Stimulated activated CD8-positive, alpha-beta memory T cell treated with anti-CD3 and anti-CD28 coated beads, Interleukin-2, amount 100 ng/mL, for 48 hours (primary cell): ENCODE measurements at regions not wholly inside any gene's neighbourhood (a gene's known extent, or its start where the extent isn't known, plus 50 kb on each side); places are given as distances from the start of the nearest gene placed in this dataset.

Experiments used
- DNase-seq, 2 donors: peaks; one replicate each; pipeline ENCODE4 v3.0.0-alpha.2; 2020; ENCODE audit warnings: low read depth in 2 of 2

GRCh38 chr14:42391146-42391834, 784.6 kb downstream of the LRFN5 start:
- DNase-seq, result no peak

GRCh38 chr14:42378880-42379279, 772.2 kb downstream of the LRFN5 start:
- no peak for DNase-seq

GRCh38 chr14:42378274-42378673, 771.6 kb downstream of the LRFN5 start:
- no peak for DNase-seq

- DNase-seq, result no peak
These were observed 767.7 kb downstream of the LRFN5 start for GRCh38 chr14:42374332-42374731.

- DNase-seq, result no peak
These were observed 763.4 kb downstream of the LRFN5 start for GRCh38 chr14:42370056-42370455.

GRCh38 chr14:42368234-42368633, 761.6 kb downstream of the LRFN5 start:
- no peak for DNase-seq

GRCh38 chr14:42353315-42353714, 746.6 kb downstream of the LRFN5 start:
- no peak for DNase-seq

- DNase-seq, result no peak
These were observed 729.2 kb downstream of the LRFN5 start for GRCh38 chr14:42335918-42336317.

GRCh38 chr14:42334931-42335330, 728.3 kb downstream of the LRFN5 start:
- no peak for DNase-seq

- DNase-seq, result no peak
These were observed 716.8 kb downstream of the LRFN5 start for GRCh38 chr14:42323426-42323825.

- DNase-seq, result no peak
These were observed 716.0 kb downstream of the LRFN5 start for GRCh38 chr14:42322531-42323284.

GRCh38 chr14:42319996-42320395, 713.3 kb downstream of the LRFN5 start:
- DNase-seq, result no peak

- no peak for DNase-seq
These were observed 710.0 kb downstream of the LRFN5 start for GRCh38 chr14:42316693-42317092.

- DNase-seq, result no peak
These were observed 705.2 kb downstream of the LRFN5 start for GRCh38 chr14:42311876-42312275.

- no peak for DNase-seq
These were observed 700.7 kb downstream of the LRFN5 start for GRCh38 chr14:42307239-42307825.

GRCh38 chr14:42299692-42300091, 693.0 kb downstream of the LRFN5 start:
- no peak for DNase-seq

- no peak for DNase-seq
These were observed 686.5 kb downstream of the LRFN5 start for GRCh38 chr14:42293180-42293579.

GRCh38 chr14:42277840-42278239, 671.2 kb downstream of the LRFN5 start:
- DNase-seq, result no peak

GRCh38 chr14:42269234-42269633, 662.6 kb downstream of the LRFN5 start:
- no peak for DNase-seq

- no peak for DNase-seq
These were observed 641.5 kb downstream of the LRFN5 start for GRCh38 chr14:42248131-42248530.

- no peak for DNase-seq
These were observed 634.4 kb downstream of the LRFN5 start for GRCh38 chr14:42241101-42241500.

- no peak for DNase-seq
These were observed 623.3 kb downstream of the LRFN5 start for GRCh38 chr14:42229976-42230375.

GRCh38 chr14:42229294-42229693, 622.6 kb downstream of the LRFN5 start:
- no peak for DNase-seq
